NCI-H1436 (cell line): ENCODE measurements at regions not wholly inside any gene's neighbourhood (a gene's known extent, or its start where the extent isn't known, plus 50 kb on each side); places are given as distances from the start of the nearest gene placed in this dataset.

Experiments
- DNase-seq: peaks from one replicate; lab custom pipeline; 2025; lab: John Stamatoyannopoulos, UW

DNA sequence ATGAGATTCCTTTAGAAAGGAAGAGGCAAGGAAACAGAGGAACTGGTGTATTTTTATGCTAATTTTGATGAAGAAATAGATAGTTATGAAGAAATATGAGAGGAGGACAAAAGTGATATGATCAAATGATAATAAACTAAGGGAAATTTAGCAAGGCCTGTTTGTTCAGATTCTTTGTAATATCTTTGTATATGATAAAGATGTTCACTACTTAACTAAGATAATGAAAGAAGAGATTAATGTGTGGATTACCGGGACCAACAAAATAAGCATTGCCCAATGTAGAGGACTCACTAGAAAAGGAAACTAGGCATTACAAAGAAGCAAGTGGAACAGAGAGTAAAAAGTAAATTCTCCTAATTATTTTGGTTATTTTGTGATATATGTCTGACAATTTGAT lies 99.0 kb upstream of the FIGN start:
- no peak for DNase-seq

DNA sequence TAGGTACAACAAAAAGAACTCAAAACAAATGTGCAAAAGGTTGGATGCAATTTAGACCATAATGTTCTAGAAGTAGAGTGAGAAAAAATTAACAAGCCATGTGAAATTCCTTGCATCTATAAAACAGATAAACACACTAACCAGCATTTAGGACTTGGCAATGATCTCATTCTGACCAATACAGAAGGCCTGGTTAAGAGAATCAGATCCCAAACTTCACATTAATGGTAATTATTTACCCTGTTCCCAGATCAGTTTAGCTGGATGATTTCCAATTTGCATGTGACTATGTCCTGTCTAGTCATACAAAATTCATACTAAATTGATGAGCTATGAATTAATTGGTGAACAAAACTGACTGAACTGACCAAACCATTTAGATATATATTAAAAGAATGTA lies 98.4 kb upstream of the FIGN start:
- DNase-seq: no peak

DNA sequence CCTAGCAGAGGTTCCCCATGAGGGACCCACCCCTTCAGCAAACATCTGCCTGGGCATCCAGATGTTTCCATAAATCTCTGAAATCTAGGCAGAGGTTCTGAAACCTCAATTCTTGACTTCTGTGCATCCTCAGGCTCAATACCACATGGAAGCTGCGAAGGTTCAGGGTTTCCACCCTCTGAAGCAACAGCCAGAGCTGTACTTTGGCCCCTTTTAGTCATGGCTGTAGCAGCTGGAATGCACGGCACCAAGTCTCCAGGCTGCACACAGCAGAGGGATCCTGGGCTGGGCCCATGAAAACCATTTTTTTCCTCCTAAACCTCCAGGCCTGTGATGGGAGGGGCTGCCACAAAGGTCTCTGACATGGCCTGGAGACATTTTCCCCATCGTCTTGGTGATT lies 93.0 kb upstream of the FIGN start:
- DNase-seq: no peak

DNA sequence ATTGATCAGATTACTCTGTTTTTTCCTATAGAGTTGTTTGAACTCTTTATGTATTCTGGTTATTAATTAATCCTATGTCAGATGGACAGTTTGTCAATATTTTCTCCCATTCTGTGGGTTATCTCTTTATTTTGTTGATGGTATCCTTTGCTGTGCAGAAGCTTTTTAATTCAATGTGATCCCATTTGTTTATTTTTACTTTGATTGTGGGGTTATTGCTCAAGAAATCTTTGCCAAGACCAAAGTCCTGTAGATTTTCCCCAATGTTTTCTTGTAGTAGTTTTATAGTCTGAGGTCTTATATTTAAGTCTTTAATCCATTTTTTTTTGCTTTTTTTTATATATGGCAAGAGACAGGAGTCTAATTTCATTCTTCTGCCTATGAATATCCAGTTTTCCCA lies 86.2 kb upstream of the FIGN start:
- no peak for DNase-seq

DNA sequence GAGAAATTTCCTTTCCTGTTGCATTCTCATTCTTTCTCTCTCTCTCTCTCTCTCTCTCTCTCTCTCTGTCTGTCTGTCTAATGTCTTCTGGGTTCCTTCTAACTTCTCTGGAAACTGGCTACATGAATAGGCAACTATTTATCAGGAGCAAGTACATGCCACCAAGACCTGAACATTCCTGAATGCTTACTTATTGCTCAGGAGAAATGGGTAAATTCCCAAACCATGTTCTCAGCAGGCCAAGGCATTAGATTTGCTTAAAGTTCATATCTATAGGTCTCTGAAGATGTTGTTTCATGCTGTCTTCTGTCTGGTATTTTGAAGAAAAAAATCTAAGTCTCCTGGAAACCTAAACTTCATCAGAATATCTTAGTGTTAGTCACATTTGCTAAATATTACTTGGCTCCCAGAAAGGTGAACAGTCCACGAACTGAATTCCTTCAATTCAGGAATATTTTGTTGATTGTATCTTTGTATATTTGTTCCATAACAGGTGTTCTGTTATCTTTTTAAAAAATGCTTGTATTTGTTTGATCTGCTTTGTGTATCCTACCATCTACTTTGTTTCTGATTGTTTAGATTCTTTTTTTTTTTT lies 77.2 kb upstream of the FIGN start:
- DNase-seq: no peak

DNA sequence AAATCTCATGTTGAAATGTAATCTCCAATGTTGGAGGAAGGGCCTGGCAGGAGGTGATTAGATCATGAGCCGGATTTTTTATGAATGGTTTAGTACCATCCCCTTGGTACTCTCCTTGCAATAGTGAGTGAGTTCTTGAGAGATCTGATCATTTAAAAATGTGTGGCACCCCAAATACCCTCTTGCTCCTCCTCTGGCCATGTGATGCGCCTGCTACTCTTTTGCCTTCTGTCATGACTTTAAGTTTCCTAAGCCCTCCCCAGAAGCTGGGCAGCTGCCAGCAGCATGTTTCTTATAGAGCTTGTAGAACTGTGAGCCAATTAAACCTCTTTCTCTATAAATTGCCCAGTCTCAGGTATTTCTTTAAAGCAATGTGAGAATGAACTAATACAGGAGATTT lies 72.6 kb upstream of the FIGN start:
- DNase-seq: no peak

DNA sequence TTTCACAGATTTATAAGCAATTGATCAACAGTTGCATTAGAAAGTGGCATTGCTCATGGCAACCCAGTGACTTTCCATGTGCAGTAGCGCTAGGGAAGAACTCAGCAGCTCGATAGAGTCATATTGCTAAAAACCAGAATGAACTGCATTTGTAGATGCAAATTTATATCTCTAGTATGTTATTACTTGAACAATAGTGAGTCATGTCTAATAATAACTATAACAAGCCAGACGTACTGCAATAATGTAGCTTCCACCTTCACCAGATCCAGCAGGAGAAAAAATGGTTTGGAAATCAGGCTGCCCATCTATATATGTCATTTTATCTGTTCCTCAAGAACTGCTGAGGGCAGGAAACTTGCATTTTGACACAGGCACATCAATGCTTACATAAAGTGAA lies 66.5 kb upstream of the FIGN start:
- no peak for DNase-seq

DNA sequence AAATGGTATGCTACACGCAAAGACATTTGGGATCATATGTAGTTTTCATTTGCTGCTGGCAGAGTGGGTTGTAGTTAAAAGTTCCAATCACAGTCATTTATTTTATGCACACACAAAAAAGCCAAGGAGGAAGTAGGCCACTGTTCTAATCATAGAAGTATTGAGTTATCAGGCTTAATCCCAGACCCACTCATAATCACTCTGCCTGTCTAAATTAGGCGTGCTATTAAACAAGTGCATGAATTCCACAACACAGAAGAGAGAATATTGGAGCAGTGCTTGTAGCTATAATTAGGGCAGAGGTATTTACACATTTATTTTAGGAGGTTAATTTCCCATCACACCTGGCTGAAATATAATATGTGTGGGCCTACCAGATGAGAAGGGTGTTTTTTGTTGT lies 65.7 kb upstream of the FIGN start:
- DNase-seq: no peak

DNA sequence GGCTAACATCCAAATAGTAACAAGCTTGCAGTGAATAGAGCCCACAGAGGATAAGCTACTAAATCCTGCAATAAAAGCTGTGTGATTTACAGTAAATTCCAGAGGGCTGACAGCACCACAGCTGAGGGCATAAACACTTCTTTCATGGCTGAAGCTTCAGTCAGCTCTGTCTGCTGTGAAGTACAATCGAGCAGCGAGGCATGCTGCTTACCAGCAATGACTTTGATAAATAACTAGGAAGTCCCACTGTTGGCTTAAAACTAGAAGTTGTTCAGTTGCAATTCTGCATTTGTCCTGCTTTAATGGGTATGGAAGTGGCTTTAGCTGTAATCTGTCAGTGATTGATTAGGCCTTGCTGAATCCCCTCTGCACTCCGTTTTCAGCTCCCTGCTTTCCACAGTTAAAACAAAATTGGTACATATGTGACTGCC lies 65.2 kb upstream of the FIGN start:
- DNase-seq: no peak

DNA sequence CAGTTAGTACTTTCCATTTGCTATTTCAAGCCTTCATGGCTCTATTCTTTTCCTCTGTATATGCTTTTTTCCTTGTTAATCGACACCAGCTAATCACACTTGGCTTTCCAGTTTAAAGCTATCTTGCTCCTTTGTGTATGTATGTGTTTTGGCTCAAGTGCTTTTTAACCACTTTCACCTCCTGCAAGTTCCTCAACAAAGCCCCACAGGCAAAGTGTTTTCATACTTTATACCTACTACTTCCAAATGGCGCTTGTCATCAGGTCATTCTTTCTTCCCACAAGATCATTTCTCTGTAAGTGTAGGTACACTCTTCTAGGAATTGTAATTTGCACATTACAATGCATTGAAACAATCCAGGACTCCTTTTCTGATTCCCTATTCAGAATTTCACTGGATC lies 64.0 kb upstream of the FIGN start:
- no peak for DNase-seq

DNA sequence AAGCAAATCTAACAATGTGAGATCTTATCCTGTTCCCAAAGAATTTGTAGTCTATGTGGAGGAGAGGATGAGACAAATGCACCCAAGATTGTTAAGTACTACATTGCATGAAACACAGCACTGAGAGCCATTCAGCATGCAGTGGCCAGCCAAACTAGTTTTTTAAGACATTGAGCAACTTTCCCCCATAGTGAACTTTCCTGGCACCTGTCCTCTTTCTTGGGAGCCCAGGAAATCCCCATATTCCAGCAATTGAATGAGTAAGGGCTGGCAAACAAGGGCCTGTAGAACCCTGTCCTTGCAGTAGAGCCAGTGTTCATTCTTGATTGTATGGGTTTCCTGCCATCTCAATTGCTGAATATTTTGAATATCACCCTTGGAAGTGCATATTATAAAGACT lies 58.8 kb upstream of the FIGN start:
- DNase-seq: no peak
